DOHH2 (cell line): ENCODE measurements at regions not wholly inside any gene's neighbourhood (a gene's known extent, or its start where the extent isn't known, plus 50 kb on each side); places are given as distances from the start of the nearest gene placed in this dataset.
"Not testable (repeated sequence)": the region's sequence is repeated elsewhere in the genome, so short reads cannot be mapped to it uniquely, and the experiment has no call there.

ENCODE experiments used
- H3F3A ChIP-seq: fragments of 200-600 bp; sonication (generic), shearing (Covaris generic); 2 replicates; pipeline ENCODE4 v1.6.0; 2016; ENCODE audit warnings: antibody characterized with exemption, mild to moderate bottlenecking; ENCODE audit not compliant: control insufficient read depth, insufficient read depth
- H3K27ac ChIP-seq: fragments of 200-600 bp; sonication (generic); 2 replicates; pipeline ENCODE4 v1.5.1; 2014; ENCODE audit warnings: low read depth, mild to moderate bottlenecking, low read length, moderate library complexity
- H3K27me3 ChIP-seq: fragments of 200-600 bp; sonication (generic); 2 replicates; pipeline ENCODE4 v1.6.1; 2014; ENCODE audit warnings: mild to moderate bottlenecking, low read length, mixed read lengths; ENCODE audit not compliant: control insufficient read depth
- H3K36me3 ChIP-seq: fragments of 200-600 bp; sonication (generic); 2 replicates; pipeline ENCODE4 v1.6.1; 2014; ENCODE audit warnings: mild to moderate bottlenecking, low read length, moderate library complexity, mixed read lengths; ENCODE audit not compliant: control insufficient read depth
- H3K4me1 ChIP-seq: fragments of 200-600 bp; sonication (generic); 2 replicates; pipeline ENCODE4 v1.6.1; 2014; ENCODE audit warnings: mild to moderate bottlenecking, low read length, mixed read lengths; ENCODE audit not compliant: control insufficient read depth
- H3K4me2 ChIP-seq: fragments of 200-600 bp; sonication (generic); 2 replicates; pipeline ENCODE4 v1.6.0; 2014; ENCODE audit warnings: mild to moderate bottlenecking, low read length, moderate library complexity
- H3K4me3 ChIP-seq: fragments of 200-600 bp; sonication (generic); 2 replicates; pipeline ENCODE4 v1.5.1; 2014; ENCODE audit warnings: mild to moderate bottlenecking, low read length, mixed read lengths
- H3K79me2 ChIP-seq: fragments of 200-600 bp; sonication (generic); 2 replicates; pipeline ENCODE4 v1.6.1; 2014; ENCODE audit warnings: mild to moderate bottlenecking, low read length, mixed read lengths; ENCODE audit not compliant: control insufficient read depth
- H3K9me2 ChIP-seq: fragments of 200-600 bp; sonication (generic); replicated peaks from 2 replicates; pipeline ENCODE4 v1.6.1; 2014; ENCODE audit warnings: mild to moderate bottlenecking, low read length, mixed read lengths; ENCODE audit not compliant: control insufficient read depth
- H3K9me3 ChIP-seq: fragments of 200-600 bp; sonication (generic); 2 replicates; pipeline ENCODE4 v1.6.1; 2014; ENCODE audit warnings: antibody characterized with exemption, low read length, mixed read lengths; ENCODE audit not compliant: control insufficient read depth, insufficient read depth
- H4K20me1 ChIP-seq: fragments of 200-600 bp; sonication (generic); 2 replicates; pipeline ENCODE4 v1.6.0; 2014; ENCODE audit warnings: low read depth, mild to moderate bottlenecking, antibody characterized with exemption, low read length, moderate library complexity; ENCODE audit not compliant: control insufficient read depth, insufficient read depth
- CTCF ChIP-seq: fragments of 200-600 bp; sonication (generic); IDR thresholded peaks from one replicate; pipeline ENCODE4 v1.5.1; 2014; ENCODE audit warnings: antibody characterized with exemption, mild to moderate bottlenecking, low read depth, low read length; ENCODE audit not compliant: poor library complexity, severe bottlenecking
- EZH2phosphoT487 ChIP-seq: fragments of 200-600 bp; sonication (generic); IDR thresholded peaks from 2 replicates; pipeline ENCODE4 v1.6.1; 2017; ENCODE audit warnings: borderline replicate concordance, mild to moderate bottlenecking, antibody characterized with exemption, low read length, moderate library complexity, mixed read lengths

DNA sequence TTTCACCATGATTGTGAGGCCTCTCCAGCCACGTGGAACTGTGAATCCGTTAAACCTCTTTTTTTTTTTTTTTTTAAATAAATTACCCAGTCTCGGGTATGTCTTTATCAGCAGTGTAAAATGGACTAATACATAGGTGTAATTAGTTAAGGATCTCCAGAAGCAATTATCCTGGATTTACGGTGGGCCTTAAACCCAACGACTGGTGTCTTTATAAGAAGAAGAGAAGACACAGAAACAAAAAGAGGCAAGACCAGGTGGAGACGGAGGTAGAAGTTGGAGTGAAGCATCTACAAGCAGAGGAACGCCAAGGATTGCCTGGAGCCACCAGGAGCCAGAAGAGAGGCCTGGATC is 114.6 kb upstream of the MAP1LC3B2 start:
- Histone ChIP-seq H3K4me3 (no peak overlapping the region), H3K9me3 (no peaks in the 10 kb centered on the region), H3K36me3 (no peaks in the 10 kb centered on the region), H3K27ac (no peak overlapping the region), H3F3A (no peaks in the 10 kb centered on the region), H3K79me2 (no peaks in the 10 kb centered on the region), H3K9me2 (no peaks in the 10 kb centered on the region), H3K4me2 (no peak overlapping the region), H3K27me3 (no peaks in the 10 kb centered on the region), H4K20me1 (no peaks in the 10 kb centered on the region), H3K4me1 (no peaks in the 10 kb centered on the region)
- no peak for TF ChIP-seq CTCF

DNA sequence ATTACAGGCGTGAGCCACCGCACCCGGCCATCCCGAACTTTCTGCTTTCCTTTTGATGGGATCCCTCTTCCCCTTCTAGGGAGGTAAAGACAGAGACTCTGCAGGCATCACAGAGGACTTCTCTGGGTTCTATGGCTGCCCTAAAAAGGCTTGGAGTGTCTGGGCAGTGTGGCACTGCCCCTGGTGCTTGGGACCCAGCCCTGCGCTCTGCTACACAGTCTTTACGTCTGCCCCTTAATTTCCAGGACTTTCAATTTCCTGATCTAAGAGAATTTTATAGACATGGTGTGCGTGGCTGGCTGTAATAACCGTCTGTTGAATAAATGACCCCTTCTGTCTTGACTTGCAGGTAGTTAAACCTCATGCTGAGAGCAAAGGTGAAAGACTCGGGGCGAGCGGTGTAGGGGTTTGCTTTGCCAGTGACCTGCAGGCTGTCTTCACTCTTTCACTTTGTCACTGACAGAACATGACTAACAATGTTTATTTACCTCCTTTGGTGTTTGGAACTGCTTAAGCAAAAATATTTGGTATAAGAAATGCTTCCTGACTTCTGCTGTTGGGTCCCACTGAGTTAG is 110.9 kb upstream of the MAP1LC3B2 start:
- H3F3A ChIP-seq = no peaks in the 10 kb centered on the region
- no peaks in the 10 kb centered on the region for H3K9me3 ChIP-seq
- no peak overlapping the region for H3K4me2 ChIP-seq
- no peak overlapping the region for H3K4me3 ChIP-seq
- no peaks in the 10 kb centered on the region for H3K79me2 ChIP-seq
- no peaks in the 10 kb centered on the region for H3K9me2 ChIP-seq
- H4K20me1 ChIP-seq = no peaks in the 10 kb centered on the region
- H3K27ac ChIP-seq = no peak overlapping the region
- no peaks in the 10 kb centered on the region for H3K27me3 ChIP-seq
- H3K36me3 ChIP-seq = no peaks in the 10 kb centered on the region
- no peaks in the 10 kb centered on the region for H3K4me1 ChIP-seq
- TF ChIP-seq CTCF (no peak), EZH2phosphoT487 (no peak)

DNA sequence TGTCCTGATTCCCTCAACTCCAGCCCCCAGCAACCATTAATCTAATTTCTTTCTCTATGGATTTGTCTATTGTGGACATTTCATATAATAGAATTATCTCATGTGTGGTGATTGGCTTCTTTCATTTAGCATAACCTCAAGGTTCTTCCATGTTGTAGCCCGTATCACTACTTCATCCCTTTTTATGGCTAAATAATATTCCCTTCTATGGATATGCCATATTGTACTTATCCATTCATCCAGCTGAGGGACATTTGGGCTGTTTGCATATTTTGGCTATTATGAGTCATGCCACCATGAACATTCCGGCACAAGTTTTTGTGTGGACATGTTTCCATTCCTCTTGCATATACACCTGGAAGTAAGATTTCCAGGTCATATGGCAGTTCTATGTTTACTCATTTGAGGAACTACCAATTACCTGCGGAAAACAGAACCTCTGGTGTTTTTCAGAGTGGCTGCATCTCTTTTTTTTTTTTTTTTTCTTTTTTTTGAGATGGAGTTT is 108.7 kb upstream of the MAP1LC3B2 start:
- TF ChIP-seq EZH2phosphoT487 = no peak
- TF ChIP-seq CTCF = no peak
- H3K9me3 ChIP-seq = no peaks in the 10 kb centered on the region
- no peak overlapping the region for H3K4me2 ChIP-seq
- H3K4me1 ChIP-seq = no peaks in the 10 kb centered on the region
- H3K9me2 ChIP-seq = no peaks in the 10 kb centered on the region
- no peaks in the 10 kb centered on the region for H4K20me1 ChIP-seq
- H3K36me3 ChIP-seq = no peaks in the 10 kb centered on the region
- H3K4me3 ChIP-seq = no peak overlapping the region
- no peaks in the 10 kb centered on the region for H3F3A ChIP-seq
- no peaks in the 10 kb centered on the region for H3K79me2 ChIP-seq
- no peak overlapping the region for H3K27ac ChIP-seq
- H3K27me3 ChIP-seq = no peaks in the 10 kb centered on the region

DNA sequence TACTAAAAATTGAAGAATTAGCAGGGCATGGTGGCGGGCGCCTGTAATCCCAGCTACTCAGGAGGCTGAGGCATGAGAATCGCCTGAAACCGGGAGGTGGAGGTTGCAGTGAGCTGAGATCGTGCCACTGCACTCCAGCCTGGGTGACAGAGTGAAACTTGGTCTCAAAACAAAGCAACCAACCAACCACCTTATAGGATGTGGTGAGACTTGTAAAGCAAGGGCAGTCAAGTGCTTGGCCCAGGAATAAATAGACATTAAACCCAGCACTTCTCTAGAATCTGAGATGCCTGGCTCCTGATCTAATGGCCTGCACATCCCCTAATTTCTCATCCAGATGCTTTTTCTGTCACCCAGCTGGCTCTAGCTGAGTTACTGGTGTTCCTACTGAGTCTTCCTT is 106.2 kb upstream of the MAP1LC3B2 start:
- not testable (repeated sequence) for H3K9me2 ChIP-seq, H3K9me3 ChIP-seq, H3K4me2 ChIP-seq, H3F3A ChIP-seq, H3K4me3 ChIP-seq, H3K27me3 ChIP-seq, H3K36me3 ChIP-seq, H4K20me1 ChIP-seq, H3K27ac ChIP-seq, H3K4me1 ChIP-seq, H3K79me2 ChIP-seq
